ENCODE measurements at regions not wholly inside any gene's neighbourhood (a gene's known extent, or its start where the extent isn't known, plus 50 kb on each side); places are given as distances from the start of the nearest gene placed in this dataset.

DNA sequence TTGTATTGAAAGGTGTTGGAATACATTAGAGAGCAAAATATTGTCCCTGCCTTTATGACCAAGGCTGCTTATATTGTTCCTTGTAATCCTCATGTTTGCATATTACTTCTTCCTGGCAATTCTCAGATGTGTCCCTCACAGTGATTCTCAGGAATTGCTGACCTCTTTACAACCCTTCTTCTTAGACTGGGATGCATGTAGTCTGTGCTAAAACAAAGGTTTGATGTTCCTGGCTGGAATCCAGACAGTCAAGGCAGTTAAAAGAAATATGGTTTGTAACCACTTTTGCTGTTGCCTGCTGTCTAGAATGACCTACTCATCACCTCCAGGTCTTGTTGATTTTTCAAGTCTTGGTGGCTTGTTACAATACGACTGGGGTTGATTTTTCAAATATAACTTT is 367.6 kb downstream of the HGF start:
- Mint-ChIP-seq H3K36me3 (ENCODE audit: low read depth, unreplicated experiment) (no peaks in the 10 kb centered on the region), H3K4me1 (ENCODE audit: low read depth, unreplicated experiment) (peaks cover 12% of the 10 kb centered on the region), H3K27me3 (ENCODE audit: low read depth, unreplicated experiment) (peaks cover 4% of the 10 kb centered on the region), H3K9me3 (ENCODE audit: unreplicated experiment) (no peaks in the 10 kb centered on the region), H3K27ac (ENCODE audit: unreplicated experiment) (no peak overlapping the region), H3K4me3 (ENCODE audit: unreplicated experiment) (no peak overlapping the region)
- no peak for TF ChIP-seq EZH2 (IDR thresholded peaks at IDR 0.05; ENCODE audit: insufficient read depth, low read length)
- TF ChIP-seq, protein P1, sequence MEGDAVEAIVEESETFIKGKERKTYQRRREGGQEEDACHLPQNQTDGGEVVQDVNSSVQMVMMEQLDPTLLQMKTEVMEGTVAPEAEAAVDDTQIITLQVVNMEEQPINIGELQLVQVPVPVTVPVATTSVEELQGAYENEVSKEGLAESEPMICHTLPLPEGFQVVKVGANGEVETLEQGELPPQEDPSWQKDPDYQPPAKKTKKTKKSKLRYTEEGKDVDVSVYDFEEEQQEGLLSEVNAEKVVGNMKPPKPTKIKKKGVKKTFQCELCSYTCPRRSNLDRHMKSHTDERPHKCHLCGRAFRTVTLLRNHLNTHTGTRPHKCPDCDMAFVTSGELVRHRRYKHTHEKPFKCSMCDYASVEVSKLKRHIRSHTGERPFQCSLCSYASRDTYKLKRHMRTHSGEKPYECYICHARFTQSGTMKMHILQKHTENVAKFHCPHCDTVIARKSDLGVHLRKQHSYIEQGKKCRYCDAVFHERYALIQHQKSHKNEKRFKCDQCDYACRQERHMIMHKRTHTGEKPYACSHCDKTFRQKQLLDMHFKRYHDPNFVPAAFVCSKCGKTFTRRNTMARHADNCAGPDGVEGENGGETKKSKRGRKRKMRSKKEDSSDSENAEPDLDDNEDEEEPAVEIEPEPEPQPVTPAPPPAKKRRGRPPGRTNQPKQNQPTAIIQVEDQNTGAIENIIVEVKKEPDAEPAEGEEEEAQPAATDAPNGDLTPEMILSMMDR (IDR thresholded peaks at IDR 0.05; ENCODE audit: insufficient read depth, low read depth, low read length): no peak
- FAIRE-seq (no peak), DNase-seq (ENCODE audit: low read depth) (peak; percentile 40)
- no peaks in the 10 kb centered on the region for H3K4me1 ChIP-seq (ENCODE audit: insufficient read depth, low read length)
- H3K9me3 ChIP-seq (ENCODE audit: insufficient read depth, low read depth, low read length): no peaks in the 10 kb centered on the region
- H3K4me2 ChIP-seq (ENCODE audit: low read length): no peak overlapping the region
- no peak overlapping the region for H3K9ac ChIP-seq (ENCODE audit: low read length)
- no peaks in the 10 kb centered on the region for H3K79me2 ChIP-seq (ENCODE audit: insufficient read depth, low read length)
- H3K4me3 ChIP-seq (ENCODE audit: insufficient read depth, low read depth, low read length): no peak overlapping the region
- H3K27ac ChIP-seq (ENCODE audit: low read depth, low read length): no peak overlapping the region
- no peaks in the 10 kb centered on the region for H3K27me3 ChIP-seq (ENCODE audit: insufficient read depth, low read length)
- no peaks in the 10 kb centered on the region for H3K36me3 ChIP-seq (ENCODE audit: insufficient read depth, low read length)
- no peaks in the 10 kb centered on the region for H4K20me1 ChIP-seq (ENCODE audit: insufficient read depth, low read length)
- H2AFZ ChIP-seq (ENCODE audit: low read depth, low read length): no peak overlapping the region

DNA sequence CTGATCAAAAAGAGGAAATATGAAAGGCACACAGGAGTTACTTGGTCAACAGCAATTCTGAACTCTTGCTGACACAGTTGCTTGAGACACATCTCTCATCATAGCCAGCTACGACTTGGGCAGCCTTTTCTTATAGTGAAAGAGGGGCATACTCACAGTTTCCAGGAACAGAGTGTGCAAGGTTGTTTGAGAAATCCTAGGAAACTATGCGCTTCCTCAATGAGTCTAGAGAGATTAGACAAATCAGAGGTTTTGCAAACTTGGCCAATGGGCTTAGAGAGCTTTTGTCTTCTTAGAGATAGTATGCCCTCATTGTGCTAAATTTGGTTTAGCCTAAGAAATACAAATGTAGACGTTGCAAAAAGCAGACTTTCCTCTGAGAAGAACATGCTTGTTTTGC is 370.4 kb downstream of the HGF start:
- no peak overlapping the region for H3K9ac ChIP-seq (ENCODE audit: low read length)
- H4K20me1 ChIP-seq (ENCODE audit: insufficient read depth, low read length): no peaks in the 10 kb centered on the region
- Mint-ChIP-seq H3K27ac (ENCODE audit: unreplicated experiment) (no peak overlapping the region), H3K9me3 (ENCODE audit: unreplicated experiment) (no peaks in the 10 kb centered on the region), H3K4me3 (ENCODE audit: unreplicated experiment) (no peak overlapping the region), H3K36me3 (ENCODE audit: low read depth, unreplicated experiment) (no peaks in the 10 kb centered on the region), H3K4me1 (ENCODE audit: low read depth, unreplicated experiment) (peaks cover 12% of the 10 kb centered on the region), H3K27me3 (ENCODE audit: low read depth, unreplicated experiment) (peaks cover 4% of the 10 kb centered on the region)
- no peaks in the 10 kb centered on the region for H3K79me2 ChIP-seq (ENCODE audit: insufficient read depth, low read length)
- no peak overlapping the region for H2AFZ ChIP-seq (ENCODE audit: low read depth, low read length)
- H3K36me3 ChIP-seq (ENCODE audit: insufficient read depth, low read length): no peaks in the 10 kb centered on the region
- H3K9me3 ChIP-seq (ENCODE audit: insufficient read depth, low read depth, low read length): no peaks in the 10 kb centered on the region
- H3K4me2 ChIP-seq (ENCODE audit: low read length): no peak overlapping the region
- H3K27me3 ChIP-seq (ENCODE audit: insufficient read depth, low read length): no peaks in the 10 kb centered on the region
- DNase-seq (ENCODE audit: low read depth) (peak; percentile 10), FAIRE-seq (no peak)
- H3K4me3 ChIP-seq (ENCODE audit: insufficient read depth, low read depth, low read length): no peak overlapping the region
- no peaks in the 10 kb centered on the region for H3K4me1 ChIP-seq (ENCODE audit: insufficient read depth, low read length)
- H3K27ac ChIP-seq (ENCODE audit: low read depth, low read length): no peak overlapping the region
- no peak for TF ChIP-seq EZH2 (IDR thresholded peaks at IDR 0.05; ENCODE audit: insufficient read depth, low read length)
- TF ChIP-seq, protein P1 (IDR thresholded peaks at IDR 0.05; ENCODE audit: insufficient read depth, low read depth, low read length): no peak

DNA sequence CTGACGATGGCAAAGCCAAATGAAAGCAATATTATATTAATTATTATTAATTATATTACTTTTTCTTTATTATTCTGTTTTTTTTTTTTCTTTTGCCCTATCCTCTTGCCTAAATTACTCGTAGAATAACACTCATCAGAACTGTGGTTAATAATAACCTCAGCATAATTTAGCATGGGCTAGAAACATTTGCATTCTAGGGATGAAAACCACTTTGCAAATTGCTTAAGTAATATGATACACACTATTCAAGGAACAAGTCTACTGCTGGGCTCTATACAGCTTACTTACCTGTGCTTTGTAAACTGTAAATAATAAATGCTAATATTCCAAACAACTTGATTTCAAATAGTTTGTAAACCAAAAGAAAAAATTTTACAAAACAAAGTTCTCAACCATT is 375.8 kb downstream of the HGF start:
- Histone ChIP-seq H4K20me1 (ENCODE audit: insufficient read depth, low read length) (no peaks in the 10 kb centered on the region), H3K27me3 (ENCODE audit: insufficient read depth, low read length) (no peaks in the 10 kb centered on the region), H3K79me2 (ENCODE audit: insufficient read depth, low read length) (no peaks in the 10 kb centered on the region), H3K9ac (ENCODE audit: low read length) (no peak overlapping the region), H2AFZ (ENCODE audit: low read depth, low read length) (no peak overlapping the region), H3K4me2 (ENCODE audit: low read length) (no peak overlapping the region), H3K36me3 (ENCODE audit: insufficient read depth, low read length) (no peaks in the 10 kb centered on the region), H3K9me3 (ENCODE audit: insufficient read depth, low read depth, low read length) (no peaks in the 10 kb centered on the region), H3K4me1 (ENCODE audit: insufficient read depth, low read length) (no peaks in the 10 kb centered on the region), H3K27ac (ENCODE audit: low read depth, low read length) (no peak overlapping the region), H3K4me3 (ENCODE audit: insufficient read depth, low read depth, low read length) (no peak overlapping the region)
- H3K4me3 Mint-ChIP-seq (ENCODE audit: unreplicated experiment): no peak overlapping the region
- no peaks in the 10 kb centered on the region for H3K9me3 Mint-ChIP-seq (ENCODE audit: unreplicated experiment)
- FAIRE-seq (no peak), DNase-seq (ENCODE audit: low read depth) (no peak)
- H3K4me1 Mint-ChIP-seq (ENCODE audit: low read depth, unreplicated experiment): peaks cover 4% of the 10 kb centered on the region
- no peaks in the 10 kb centered on the region for H3K36me3 Mint-ChIP-seq (ENCODE audit: low read depth, unreplicated experiment)
- no peak overlapping the region for H3K27ac Mint-ChIP-seq (ENCODE audit: unreplicated experiment)
- TF ChIP-seq, protein P1 (IDR thresholded peaks at IDR 0.05; ENCODE audit: insufficient read depth, low read depth, low read length): no peak
- no peak for TF ChIP-seq EZH2 (IDR thresholded peaks at IDR 0.05; ENCODE audit: insufficient read depth, low read length)
- peaks cover 4% of the 10 kb centered on the region for H3K27me3 Mint-ChIP-seq (ENCODE audit: low read depth, unreplicated experiment)

Data from astrocyte (in vitro differentiated cells and primary cell).